HL-60/S4 treated with phorbol 12-myristate 13-acetate at 8.2 ng/mL for 4 days and 3 days (cell line): ENCODE measurements at regions not wholly inside any gene's neighbourhood (a gene's known extent, or its start where the extent isn't known, plus 50 kb on each side); places are given as distances from the start of the nearest gene placed in this dataset.

Source experiments
- in situ Hi-C: fragments of 300-500 bp; cut with MboI; formaldehyde crosslinking; loops from 2 replicates; pipeline ENCODE4 v1.15.0; 2022; ENCODE audit warnings: low sequenced_read_pairs

DNA sequence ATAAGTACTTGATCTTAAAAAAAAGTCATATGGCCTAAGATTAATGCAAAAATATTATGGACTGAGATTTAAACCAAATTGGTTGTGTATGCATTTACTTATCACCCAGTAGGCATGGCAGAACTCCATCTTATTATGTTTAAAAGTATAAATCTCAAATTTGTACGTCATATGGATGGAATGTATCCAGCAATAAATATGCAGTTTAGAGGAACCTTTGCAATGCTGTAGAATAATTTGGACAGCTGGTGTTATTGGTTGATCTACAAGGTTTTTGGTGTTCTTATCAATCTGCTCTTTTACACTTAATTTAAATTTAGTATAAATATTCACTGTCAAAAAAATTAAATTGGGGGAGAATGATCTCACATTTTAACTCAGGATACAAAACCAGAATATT is 640.2 kb downstream of the SATB2 start:
- in situ Hi-C loops: no loop called here

DNA sequence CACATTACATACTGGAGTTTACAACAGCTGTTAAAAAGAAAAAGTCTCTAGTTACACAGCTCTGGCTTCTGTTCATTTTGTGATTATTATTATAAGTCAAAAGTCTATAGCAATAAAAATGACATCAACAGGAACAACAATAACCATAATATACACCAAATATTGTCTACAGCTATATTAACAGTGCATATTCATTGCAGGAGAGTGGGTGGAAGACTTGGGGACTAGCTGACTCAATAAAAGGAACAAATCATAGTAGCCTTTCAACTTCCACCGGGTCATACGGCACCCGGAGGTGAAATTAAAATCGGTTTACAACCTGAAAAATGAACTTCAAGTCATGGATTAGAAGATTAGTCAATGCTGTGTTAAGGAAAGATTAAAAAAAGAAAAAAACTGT is 642.1 kb downstream of the SATB2 start:
- in situ Hi-C loops: no loop called here

DNA sequence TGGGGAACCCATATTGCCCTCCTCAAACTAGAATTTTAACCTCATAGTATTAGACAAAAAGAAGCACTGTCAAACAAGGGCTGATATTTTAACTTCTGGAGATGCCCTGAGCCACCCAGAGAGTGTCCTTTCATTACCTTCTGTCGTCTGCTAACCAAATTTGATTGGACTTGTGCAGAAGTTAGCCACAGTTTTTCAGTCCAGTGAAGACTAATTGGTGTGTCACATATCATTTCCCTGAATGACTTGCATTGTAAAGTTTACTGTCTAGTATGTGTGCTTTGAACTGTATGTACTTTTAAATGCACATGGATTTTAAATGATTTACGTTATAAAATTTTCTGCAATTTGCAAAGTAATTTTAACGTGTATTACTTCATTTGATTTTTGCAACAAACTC is 646.5 kb downstream of the SATB2 start:
- in situ Hi-C loops: no loop called here

DNA sequence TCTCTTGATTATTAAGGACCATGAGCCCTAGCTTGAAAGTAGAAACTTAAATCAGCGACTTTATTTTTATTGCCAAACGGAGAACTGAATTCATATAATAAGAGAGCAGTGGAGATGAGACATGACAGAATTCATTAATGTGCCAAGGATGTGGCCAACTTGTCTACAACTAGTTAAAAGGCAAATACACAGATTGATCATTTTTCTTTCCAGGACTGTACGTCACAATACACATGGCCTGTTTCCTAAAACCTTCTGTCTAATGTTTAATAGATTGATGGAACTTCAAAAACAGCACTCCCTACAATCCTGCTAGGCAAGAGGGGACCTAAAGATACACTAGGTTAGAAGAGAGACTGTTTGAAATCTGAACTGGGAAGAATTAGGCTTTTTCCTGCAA is 647.8 kb downstream of the SATB2 start:
- in situ Hi-C loops: no loop called here

- in situ Hi-C loops: no loop called here
These were observed 650.6 kb downstream of the SATB2 start for GRCh38 chr2:198807131-198807530.

DNA sequence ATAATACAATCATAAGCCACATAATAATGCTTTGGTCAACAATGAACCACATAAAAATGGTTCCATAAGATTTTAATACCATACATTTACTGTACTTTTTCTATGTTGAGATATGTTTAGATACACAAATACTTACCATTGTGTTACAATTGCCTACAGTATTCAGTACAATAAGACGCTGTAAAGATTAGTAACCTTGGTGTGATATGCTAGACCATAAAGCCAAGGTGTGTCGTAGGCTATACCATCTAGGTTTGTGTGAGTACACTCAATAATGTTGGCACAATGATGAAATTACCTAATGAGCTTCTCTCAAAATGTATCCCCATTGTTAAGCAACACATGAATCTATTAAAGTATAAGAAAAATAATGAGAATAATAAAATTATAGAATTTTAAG is 662.3 kb downstream of the SATB2 start:
- in situ Hi-C loops: no loop called here

DNA sequence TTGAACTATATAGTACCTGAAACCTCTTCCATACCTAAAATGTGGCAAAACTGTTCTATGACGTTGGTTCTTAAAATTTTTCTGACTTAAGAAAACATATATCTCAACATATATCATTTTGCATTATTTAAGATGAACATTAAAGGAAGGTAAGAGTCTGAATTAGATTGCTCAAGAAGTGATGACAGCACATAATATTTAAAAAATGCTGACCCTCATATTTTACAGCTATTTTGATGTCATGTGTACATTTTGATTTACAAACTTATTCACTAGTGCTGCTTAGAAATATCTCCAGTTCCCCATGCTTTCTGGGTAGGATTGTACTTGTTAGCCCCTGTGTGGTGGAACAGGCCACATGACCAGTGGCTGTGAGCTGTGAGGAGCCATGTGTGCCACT is 666.1 kb downstream of the SATB2 start:
- in situ Hi-C loops: no loop called here

- in situ Hi-C loops: no loop called here
These were observed 669.1 kb downstream of the SATB2 start for GRCh38 chr2:198788676-198789075.

DNA sequence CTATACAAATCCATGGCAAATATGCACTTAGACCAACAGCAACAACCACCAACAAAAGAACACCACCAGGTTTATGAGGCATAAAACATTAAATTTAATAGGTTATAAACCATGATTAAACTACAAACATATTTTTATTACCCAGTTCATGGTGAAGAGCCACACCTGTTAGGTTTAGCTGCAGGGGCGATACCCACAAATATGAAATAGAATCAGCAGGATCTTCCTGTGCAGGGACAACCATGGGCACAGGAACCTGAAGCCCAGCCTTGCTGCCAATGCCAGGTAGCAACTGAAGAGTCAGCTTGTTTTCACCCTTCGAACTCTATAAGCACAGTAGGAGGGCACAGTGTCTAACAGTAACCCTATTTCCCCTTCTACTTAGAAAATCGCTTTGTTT is 675.0 kb downstream of the SATB2 start:
- in situ Hi-C loops: no loop called here

GRCh38 chr2:198776616-198777406 is 680.9 kb downstream of the SATB2 start:
- in situ Hi-C loops: no loop called here

DNA sequence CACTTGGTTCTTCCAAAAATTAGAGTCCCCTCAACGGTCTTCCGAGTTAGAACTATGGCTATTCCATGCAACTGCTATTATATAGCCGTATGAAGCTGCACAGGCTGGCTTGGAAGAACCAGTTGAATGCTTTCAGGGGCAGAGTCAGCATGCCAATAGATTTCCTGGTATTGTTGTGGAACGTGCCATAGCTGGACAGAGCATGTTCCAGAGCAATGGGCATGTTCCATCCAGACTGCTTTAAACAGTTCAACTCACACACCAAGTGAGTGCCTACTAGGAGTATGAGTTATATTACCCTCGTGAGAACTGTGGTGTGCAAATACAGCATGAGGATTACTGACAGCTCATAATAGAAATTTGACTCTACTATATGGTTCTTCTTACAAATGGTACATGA is 682.0 kb downstream of the SATB2 start:
- in situ Hi-C loops: no loop called here

- in situ Hi-C loops: no loop called here
These were observed 683.2 kb downstream of the SATB2 start for GRCh38 chr2:198774576-198774975.

DNA sequence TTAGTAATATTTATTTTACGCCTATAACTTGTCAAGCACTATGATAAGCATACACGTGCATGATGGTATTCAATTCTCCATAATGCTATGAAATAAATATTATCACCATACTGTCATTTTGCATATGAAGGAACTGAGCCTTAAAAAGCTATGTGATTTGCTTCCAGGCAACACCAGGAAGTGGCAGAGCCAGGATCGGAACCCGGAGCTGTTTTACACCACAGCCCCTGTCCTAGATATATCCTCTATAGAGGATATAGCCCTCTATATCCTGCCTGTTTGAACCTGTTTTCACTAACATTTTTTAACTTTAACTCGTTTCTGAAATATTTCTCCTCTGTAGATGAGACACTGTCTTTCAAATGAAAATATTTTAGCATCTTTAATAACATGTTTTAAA is 690.0 kb downstream of the SATB2 start:
- in situ Hi-C loops: no loop called here

GRCh38 chr2:198763793-198764192 is 693.9 kb downstream of the SATB2 start:
- in situ Hi-C loops: no loop called here

DNA sequence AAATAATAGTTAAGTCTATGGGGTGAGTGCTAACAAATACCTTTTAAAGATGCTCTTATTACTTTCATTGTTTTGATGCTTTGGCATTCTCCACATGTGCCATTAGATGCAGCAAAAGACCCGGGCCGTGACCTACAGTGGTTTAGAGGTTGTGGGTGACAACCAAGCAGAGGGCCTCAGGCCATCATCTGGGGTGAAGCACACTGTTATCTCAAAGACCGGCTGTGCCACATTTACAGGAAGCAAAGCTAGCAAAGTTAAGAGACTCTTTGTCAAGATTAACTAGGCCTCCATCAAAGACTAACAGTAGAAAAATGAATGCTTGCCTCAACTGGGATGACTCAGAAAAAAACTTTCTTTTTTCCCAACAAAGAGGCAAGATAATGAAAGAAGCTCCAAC is 695.3 kb downstream of the SATB2 start:
- in situ Hi-C loops: no loop called here

DNA sequence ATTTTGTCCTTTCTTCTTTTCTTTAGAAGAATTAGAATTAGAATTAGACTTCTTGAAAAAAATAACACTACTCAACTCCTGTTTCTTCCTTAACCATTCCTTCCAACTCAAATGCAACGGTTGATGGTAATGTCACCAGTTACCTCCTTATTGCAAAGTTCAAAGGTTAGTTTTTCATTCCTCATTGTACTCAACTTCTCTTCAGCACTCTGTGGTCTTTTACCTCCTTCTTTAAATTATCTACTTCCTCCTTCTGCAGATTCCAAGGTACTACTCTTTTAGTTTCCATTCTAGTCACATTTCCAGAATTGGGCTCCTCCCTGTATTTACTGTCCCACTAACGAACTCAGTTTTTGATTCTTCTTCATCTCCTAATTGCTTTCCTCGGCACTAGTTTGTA is 700.7 kb downstream of the SATB2 start:
- in situ Hi-C loops: no loop called here

DNA sequence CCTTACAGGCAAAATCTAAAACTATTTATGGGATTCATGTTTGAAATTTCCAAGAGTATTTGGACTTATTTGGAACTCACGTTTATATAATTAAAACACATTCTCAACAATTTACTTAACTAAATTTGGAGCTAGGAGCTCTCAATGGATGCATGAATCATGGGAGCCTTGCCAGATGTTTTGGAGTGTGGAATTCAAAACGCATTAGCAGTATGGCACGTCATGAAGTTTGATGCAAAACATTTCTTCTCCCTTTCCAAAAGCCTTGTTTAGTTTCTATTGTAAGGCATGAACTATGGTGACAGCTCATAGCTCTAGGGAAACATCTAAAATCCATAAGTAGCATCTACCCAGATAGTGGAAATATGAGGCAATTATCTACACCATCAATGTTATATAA is 701.6 kb downstream of the SATB2 start:
- in situ Hi-C loops: no loop called here

DNA sequence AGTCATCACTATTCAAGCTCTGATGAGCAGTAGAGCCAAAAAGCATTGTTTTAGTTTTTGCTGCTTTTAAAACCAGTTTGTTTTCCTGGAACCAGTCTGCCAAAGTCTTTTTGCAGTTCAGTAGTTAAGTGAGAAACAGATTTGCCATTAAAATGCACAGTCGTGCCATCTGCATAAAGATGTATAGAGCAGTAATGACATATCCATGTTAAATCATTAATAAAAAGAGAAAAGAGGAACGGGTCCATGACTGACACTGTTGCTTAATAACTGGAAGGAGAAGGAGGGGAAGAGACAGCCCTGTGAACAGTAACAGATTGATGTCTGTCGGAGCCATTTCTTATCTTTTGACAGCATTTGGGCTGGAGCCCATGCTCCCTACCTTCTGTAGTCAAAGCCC is 704.6 kb downstream of the SATB2 start:
- in situ Hi-C loops: no loop called here

DNA sequence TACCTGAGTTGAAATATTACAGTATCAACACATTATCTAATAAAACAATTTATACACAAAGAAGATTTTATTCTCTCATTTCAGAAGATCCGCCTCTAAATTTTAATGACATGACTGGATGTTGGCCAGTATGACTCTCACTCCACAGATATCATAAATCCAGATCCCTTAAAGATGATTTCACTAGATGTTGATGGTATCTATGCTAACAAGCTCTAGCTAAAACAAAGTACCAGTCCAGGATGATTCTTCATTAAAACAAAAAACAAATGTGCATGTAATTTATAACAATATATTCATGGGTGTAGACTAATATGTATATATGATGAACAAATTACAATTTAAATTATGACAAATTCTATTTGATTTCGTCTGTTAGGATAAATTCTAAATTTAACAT is 708.4 kb downstream of the SATB2 start:
- in situ Hi-C loops: no loop called here

DNA sequence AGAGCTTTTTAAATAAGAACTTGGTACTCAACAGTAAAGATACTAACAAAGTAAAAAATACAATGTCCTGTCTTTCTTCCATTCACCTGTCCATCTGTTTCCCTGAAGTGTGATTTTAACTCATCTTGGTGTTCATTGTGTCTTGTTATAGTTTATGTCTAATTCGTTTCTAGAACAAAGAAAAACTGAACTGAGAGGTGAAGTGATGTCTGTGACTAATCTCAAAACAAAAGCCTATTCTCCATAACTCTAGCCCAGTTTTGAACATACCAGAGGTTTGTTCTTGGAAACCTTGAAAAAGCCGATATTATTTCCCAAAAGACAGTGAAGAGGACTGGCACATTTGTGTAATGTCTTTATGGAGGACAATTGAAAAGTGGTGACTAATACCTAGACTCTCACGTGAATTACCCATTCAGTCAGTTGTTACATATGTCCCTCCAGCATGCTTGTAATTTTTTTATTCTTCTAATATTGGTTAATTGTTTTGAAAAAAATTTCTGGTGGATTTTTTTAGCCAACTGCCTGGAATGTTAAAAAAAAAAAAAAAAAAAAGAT is 725.8 kb downstream of the SATB2 start:
- in situ Hi-C loops: no loop called here

GRCh38 chr2:198720266-198720665 is 737.5 kb downstream of the SATB2 start:
- in situ Hi-C loops: no loop called here

- in situ Hi-C loops: no loop called here
These were observed 740.3 kb downstream of the SATB2 start for GRCh38 chr2:198717451-198717850.

DNA sequence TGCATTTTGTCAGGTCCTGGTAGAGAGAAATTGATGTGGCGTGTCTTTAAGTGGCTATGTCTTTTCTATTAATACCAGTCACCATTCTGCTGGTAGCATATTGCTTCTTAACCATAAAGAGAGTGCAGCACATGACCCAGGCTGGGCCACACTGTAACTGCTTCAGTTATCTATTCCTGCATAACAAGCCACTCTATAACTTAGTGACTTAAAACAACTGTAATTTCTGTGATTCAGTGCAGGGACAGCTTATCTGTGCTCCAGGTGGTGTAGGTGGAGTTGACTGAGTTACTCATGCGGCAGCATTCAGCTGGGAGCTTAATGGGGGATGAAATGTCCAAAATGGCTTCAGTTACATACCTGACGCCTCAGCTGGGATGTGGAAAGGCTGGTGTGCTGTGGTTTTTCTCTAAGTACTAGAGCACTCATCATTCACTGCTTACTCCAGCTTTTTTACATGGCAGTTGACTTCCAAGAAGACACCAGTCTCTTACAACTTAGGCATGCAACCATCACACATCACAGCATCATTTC is 742.4 kb downstream of the SATB2 start:
- in situ Hi-C loops: no loop called here
